CD14-positive monocyte (primary cell): ENCODE measurements at regions not wholly inside any gene's neighbourhood (a gene's known extent, or its start where the extent isn't known, plus 50 kb on each side); places are given as distances from the start of the nearest gene placed in this dataset.

Experiments
- DNase-seq, 3 donors: peaks; one replicate each; pipeline ENCODE4 v3.0.0-alpha.2; 2011 to 2022
- H2AFZ ChIP-seq: 2 replicates; pipeline ENCODE4 v1.6.0; 2012; ENCODE audit warnings: mild to moderate bottlenecking, low read depth, low read length, inconsistent platforms; ENCODE audit not compliant: insufficient read depth, poor library complexity, severe bottlenecking
- H3K27ac ChIP-seq, 2 donors: 1 replicate in 1 of 2; 2 replicates in 1 of 2; pipeline ENCODE4 v1.5.1; 2012 to 2013; ENCODE audit warnings: low read length in 2 of 2, control low read depth in 1 of 2, inconsistent platforms in 1 of 2, low read depth in 1 of 2, mild to moderate bottlenecking in 1 of 2
- H3K27me3 ChIP-seq, 2 donors: one replicate each; pipeline versions ENCODE4 v1.6.0 to v1.6.1; 2011 to 2013; ENCODE audit warnings: low read length in 2 of 2; ENCODE audit not compliant: control insufficient read depth in 2 of 2, insufficient read depth in 2 of 2
- H3K36me3 ChIP-seq, 2 donors: replicated peaks in 1 of 2; 1 replicate in 1 of 2; 2 replicates in 1 of 2; pipeline versions ENCODE4 v1.5.1 to v1.6.1; 2012 to 2013; ENCODE audit warnings: low read length in 2 of 2, control low read depth in 1 of 2, inconsistent platforms in 1 of 2, mild to moderate bottlenecking in 1 of 2; ENCODE audit not compliant: insufficient read depth in 2 of 2, control insufficient read depth in 1 of 2
- H3K4me1 ChIP-seq, 2 donors: 1 replicate in 1 of 2; 2 replicates in 1 of 2; pipeline versions ENCODE4 v1.5.1 to v1.6.1; 2012 to 2013; ENCODE audit warnings: low read length in 2 of 2, control low read depth in 1 of 2, inconsistent platforms in 1 of 2, mild to moderate bottlenecking in 1 of 2, moderate library complexity in 1 of 2; ENCODE audit not compliant: insufficient read depth in 2 of 2, control insufficient read depth in 1 of 2
- H3K4me2 ChIP-seq: replicated peaks from 2 replicates; pipeline ENCODE3; 2012; ENCODE audit warnings: low read length, moderate library complexity, mild to moderate bottlenecking; ENCODE audit not compliant: poor library complexity, severe bottlenecking; ENCODE audit errors: extremely low read depth
- H3K4me3 ChIP-seq, 3 experiments: fragments of 200-600 bp in 1 of 3; sonication (generic) in 1 of 3; replicated peaks in 1 of 3; 1 replicate in 2 of 3; 2 replicates in 1 of 3; pipeline ENCODE4 v1.5.1; 2011 to 2013; ENCODE audit warnings: low read length in 3 of 3, mild to moderate bottlenecking in 3 of 3, control low read depth in 2 of 3, low read depth in 2 of 3, inconsistent platforms in 1 of 3, moderate library complexity in 1 of 3
- H3K79me2 ChIP-seq: 2 replicates; pipeline ENCODE4 v1.6.0; 2012; ENCODE audit warnings: mild to moderate bottlenecking, control low read depth, inconsistent platforms, low read length, moderate library complexity; ENCODE audit not compliant: insufficient read depth
- H3K9ac ChIP-seq: 2 replicates; pipeline ENCODE4 v1.6.0; 2017; ENCODE audit warnings: low read length, mild to moderate bottlenecking; ENCODE audit not compliant: insufficient read depth, poor library complexity, severe bottlenecking
- H3K9me3 ChIP-seq, 2 donors: replicated peaks in 1 of 2; 1 replicate in 1 of 2; 2 replicates in 1 of 2; pipeline versions ENCODE4 v1.5.1 to v1.6.1; 2012 to 2013; ENCODE audit warnings: low read length in 2 of 2, control low read depth in 1 of 2; ENCODE audit not compliant: control insufficient read depth in 1 of 2, insufficient read depth in 1 of 2
- H4K20me1 ChIP-seq: 2 replicates; pipeline ENCODE4 v1.6.0; 2012; ENCODE audit warnings: mild to moderate bottlenecking, low read length, control low read depth, moderate library complexity; ENCODE audit not compliant: insufficient read depth
- H3K27ac Mint-ChIP-seq, 7 donors: one replicate each; pipeline ENCODE4 v1.8.0; 2020; ENCODE audit warnings: mild to moderate bottlenecking in 7 of 7, mixed read lengths in 7 of 7, moderate library complexity in 6 of 7, inconsistent platforms in 2 of 7
- H3K27me3 Mint-ChIP-seq, 3 donors: one replicate each; pipeline ENCODE4 v1.8.0; 2021 to 2022; ENCODE audit warnings: low read depth in 3 of 3, mild to moderate bottlenecking in 3 of 3, mixed read lengths in 3 of 3, moderate library complexity in 3 of 3, inconsistent platforms in 1 of 3
- H3K36me3 Mint-ChIP-seq, 2 donors: one replicate each; pipeline ENCODE4 v1.8.0; 2020; ENCODE audit warnings: mixed read lengths in 2 of 2, inconsistent platforms in 1 of 2, mild to moderate bottlenecking in 1 of 2
- H3K4me1 Mint-ChIP-seq: one replicate; pipeline ENCODE4 v1.8.0; 2020; ENCODE audit warnings: mild to moderate bottlenecking, mixed read lengths
- H3K4me3 Mint-ChIP-seq, 2 donors: one replicate each; pipeline ENCODE4 v1.8.0; 2020; ENCODE audit warnings: mild to moderate bottlenecking in 2 of 2, mixed read lengths in 2 of 2, moderate library complexity in 1 of 2
- H3K9me3 Mint-ChIP-seq, 7 donors: one replicate each; pipeline ENCODE4 v1.8.0; 2020 to 2022; ENCODE audit warnings: mixed read lengths in 7 of 7, mild to moderate bottlenecking in 6 of 7, moderate library complexity in 6 of 7, inconsistent platforms in 2 of 7
- CTCF ChIP-seq: fragments of 200-600 bp; IDR thresholded peaks from one replicate; pipeline ENCODE4 v1.8.0; 2022; ENCODE audit warnings: antibody characterized with exemption, mild to moderate bottlenecking
- WGBS: methylation state at CpG from one replicate; pipeline ENCODE4 v1.1.5; 2013; ENCODE audit warnings: missing lambda C conversion rate; ENCODE audit not compliant: insufficient coverage; 5-methylcytosine and 5-hydroxymethylcytosine counted together
- intact Hi-C, 2 donors: fragments of 100-400 bp; cut with micrococcal nuclease; formaldehyde crosslinking; loops; one replicate each; pipeline versions ENCODE4 v1.15.0 to v1.15.1; 2023

DNA sequence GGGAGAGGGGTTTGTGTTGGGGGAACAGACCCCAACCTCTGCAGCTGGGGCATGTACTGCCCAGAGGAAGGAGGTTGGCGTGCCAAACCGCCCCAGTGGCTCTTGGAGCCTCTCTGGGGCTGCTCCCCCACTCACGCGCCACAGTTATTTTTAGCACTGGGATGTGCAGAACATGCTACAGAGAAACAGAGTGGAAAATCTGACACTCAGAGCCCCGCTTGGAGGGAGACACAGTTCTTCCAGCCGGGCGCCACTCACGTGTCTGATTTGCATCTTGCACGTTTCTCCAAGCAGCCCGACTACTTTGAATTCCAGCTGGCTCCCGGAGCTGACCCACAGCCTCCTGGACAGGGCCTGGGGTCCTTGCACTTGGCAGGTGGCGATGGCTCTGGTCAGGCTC lies 182.0 kb downstream of the RPS24 start:
- no peak for DNase-seq
- Mint-ChIP-seq H3K4me3 (no peak overlapping the region), H3K4me1 (peaks cover 37% of the 10 kb centered on the region), H3K36me3 (no peaks in the 10 kb centered on the region), H3K27me3 (peaks cover 8 to 16% (median 9%) of the 10 kb centered on the region in 3 donors), H3K9me3 (peaks cover 0 to 11% (median 8%) of the 10 kb centered on the region in 7 donors), H3K27ac (no peak overlapping the region)
- Histone ChIP-seq H3K27ac (no peak overlapping the region), H3K36me3 (no peaks in the 10 kb centered on the region), H3K4me3 (no peak overlapping the region), H4K20me1 (no peaks in the 10 kb centered on the region), H3K4me1 (peaks cover 27 to 32% of the 10 kb centered on the region in 2 donors), H3K4me2 (no peak overlapping the region), H2AFZ (peak overlapping the region; percentile 48), H3K27me3 (no peaks in the 10 kb centered on the region), H3K9ac (no peak overlapping the region), H3K9me3 (peaks cover 0 to 6% of the 10 kb centered on the region in 2 donors), H3K79me2 (no peaks in the 10 kb centered on the region)
- 11% methylated on average over 12 of the region's 12 CpGs for WGBS
- TF ChIP-seq CTCF: no peak
- intact Hi-C loops: no loop called here

DNA sequence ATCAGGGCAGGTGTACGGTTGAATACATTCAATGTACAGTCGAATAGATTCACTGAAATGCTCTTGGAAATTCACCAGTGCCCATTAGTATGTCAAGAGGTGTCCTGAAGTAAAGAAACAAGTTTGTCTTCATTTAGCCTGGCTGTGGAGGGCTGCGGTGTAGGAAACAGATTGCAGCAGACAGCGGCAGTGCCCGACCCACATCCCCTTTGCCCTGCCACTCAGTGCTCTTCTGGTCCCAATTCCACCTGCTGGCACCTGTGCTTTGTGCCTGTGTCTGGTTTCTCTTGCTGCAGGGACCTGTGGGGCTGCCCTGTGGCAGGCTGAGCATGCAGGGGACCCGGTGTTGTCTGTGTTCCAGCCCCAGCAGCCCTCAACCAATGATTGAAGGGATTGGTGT lies 183.7 kb downstream of the RPS24 start:
- Histone ChIP-seq H3K79me2 (no peaks in the 10 kb centered on the region), H3K4me3 (no peak overlapping the region), H3K4me2 (no peak overlapping the region), H2AFZ (peak overlapping the region; percentile 29), H4K20me1 (no peaks in the 10 kb centered on the region), H3K9me3 (peaks cover 0 to 6% of the 10 kb centered on the region in 2 donors), H3K36me3 (no peaks in the 10 kb centered on the region), H3K4me1 (peaks cover 27 to 30% of the 10 kb centered on the region in 2 donors), H3K9ac (no peak overlapping the region), H3K27ac (no peak overlapping the region), H3K27me3 (no peaks in the 10 kb centered on the region)
- peaks cover 0 to 11% (median 8%) of the 10 kb centered on the region in 7 donors for H3K9me3 Mint-ChIP-seq
- H3K27ac Mint-ChIP-seq: no peak overlapping the region
- H3K4me1 Mint-ChIP-seq: peaks cover 37% of the 10 kb centered on the region
- WGBS: 16% methylated on average over 6 of the region's 6 CpGs
- H3K36me3 Mint-ChIP-seq: no peaks in the 10 kb centered on the region
- intact Hi-C loops: no loop called here
- no peak for TF ChIP-seq CTCF
- H3K27me3 Mint-ChIP-seq: peaks cover 8 to 16% (median 11%) of the 10 kb centered on the region in 3 donors
- H3K4me3 Mint-ChIP-seq: no peak overlapping the region
- DNase-seq: no peak
